GM21717 (cell line): ENCODE measurements at regions not wholly inside any gene's neighbourhood (a gene's known extent, or its start where the extent isn't known, plus 50 kb on each side); places are given as distances from the start of the nearest gene placed in this dataset.
"Not testable (repeated sequence)": the region's sequence is repeated elsewhere in the genome, so short reads cannot be mapped to it uniquely, and the experiment has no call there.

ENCODE experiments used
- ATAC-seq: cut with Tn5 transposase; IDR thresholded peaks from one replicate; pipeline ENCODE4 v1.9.1; 2021; ENCODE audit warnings: mild to moderate bottlenecking, moderate library complexity; ENCODE audit not compliant: unreplicated experiment

GRCh38 chr2:31664949-31665724 is 84.4 kb upstream of the SRD5A2 start:
- no peak for ATAC-seq

- ATAC-seq, result no peak
Measured at GRCh38 chr2:31660812-31661335, 80.1 kb upstream of the SRD5A2 start.

GRCh38 chr2:31660165-31660564 is 79.4 kb upstream of the SRD5A2 start:
- ATAC-seq, result no peak

GRCh38 chr2:31654241-31654640 is 73.5 kb upstream of the SRD5A2 start:
- ATAC-seq, result no peak

GRCh38 chr2:31651736-31652135 is 71.0 kb upstream of the SRD5A2 start:
- no peak for ATAC-seq

GRCh38 chr2:31651267-31651666 is 70.5 kb upstream of the SRD5A2 start:
- no peak for ATAC-seq

GRCh38 chr2:31644551-31644950 is 63.8 kb upstream of the SRD5A2 start:
- no peak for ATAC-seq

GRCh38 chr2:31642707-31643106 is 62.0 kb upstream of the SRD5A2 start:
- no peak for ATAC-seq

GRCh38 chr2:31632201-31632600 is 51.5 kb upstream of the SRD5A2 start:
- ATAC-seq, result not testable (repeated sequence)
